GM23338 (cell line): ENCODE measurements at regions not wholly inside any gene's neighbourhood (a gene's known extent, or its start where the extent isn't known, plus 50 kb on each side); places are given as distances from the start of the nearest gene placed in this dataset.
"Not testable (repeated sequence)": the region's sequence is repeated elsewhere in the genome, so short reads cannot be mapped to it uniquely, and the experiment has no call there.

Experiments
- CREB1 ChIP-seq: fragments of 250-450 bp; sonication (Bioruptor Pico); IDR thresholded peaks from 2 replicates; pipeline ENCODE4 v1.5.0; 2020; ENCODE audit warnings: low read depth, mild to moderate bottlenecking, moderate library complexity
- CTCF ChIP-seq, 2 experiments: fragments of 200-600 bp in 1 of 2; sonication (generic) in 1 of 2; conservative IDR thresholded peaks; 2 replicates each; pipeline versions ENCODE4 v1.5.1 to v1.6.1; 2016 to 2017; ENCODE audit warnings: antibody characterized with exemption in 2 of 2, low read depth in 2 of 2, mild to moderate bottlenecking in 2 of 2, moderate library complexity in 1 of 2
- EZH2 ChIP-seq: fragments of 200-600 bp; sonication (generic); IDR thresholded peaks from one replicate; pipeline ENCODE4 v1.8.0; 2017; ENCODE audit warnings: antibody characterized with exemption, mild to moderate bottlenecking, low read depth; ENCODE audit not compliant: unreplicated experiment
- EZH2phosphoT487 ChIP-seq: fragments of 200-600 bp; sonication (generic); IDR thresholded peaks from one replicate; pipeline ENCODE4 v1.8.1; 2018; ENCODE audit warnings: antibody characterized with exemption; ENCODE audit not compliant: unreplicated experiment
- JUNB ChIP-seq: IDR thresholded peaks from one replicate; pipeline ENCODE4 v1.6.1; 2016; ENCODE audit warnings: antibody characterized with exemption; ENCODE audit not compliant: unreplicated experiment
- NANOG ChIP-seq: IDR thresholded peaks from 2 replicates; pipeline ENCODE4 v1.6.1; 2016; ENCODE audit warnings: antibody characterized with exemption, borderline replicate concordance
- POLR2AphosphoS5 ChIP-seq: IDR thresholded peaks from 2 replicates; pipeline ENCODE4 v1.6.1; 2016; ENCODE audit warnings: antibody characterized with exemption, low read depth
- REST ChIP-seq: IDR thresholded peaks from one replicate; pipeline ENCODE4 v1.6.1; 2018; ENCODE audit warnings: antibody characterized with exemption; ENCODE audit not compliant: unreplicated experiment
- STAT1 ChIP-seq: IDR thresholded peaks from one replicate; pipeline ENCODE4 v1.6.1; 2016; ENCODE audit warnings: antibody characterized with exemption; ENCODE audit not compliant: unreplicated experiment
- ZNF331 ChIP-seq: fragments of 250-450 bp; sonication (Bioruptor Pico); IDR thresholded peaks from 2 replicates; pipeline ENCODE4 v1.5.0; 2020; ENCODE audit warnings: low read depth, mild to moderate bottlenecking, moderate library complexity
- ZNF462 ChIP-seq: fragments of 250-450 bp; sonication (Bioruptor Pico); IDR thresholded peaks from 2 replicates; pipeline ENCODE4 v1.5.0; 2020; ENCODE audit warnings: mild to moderate bottlenecking, moderate library complexity

GRCh38 chr3:8068135-8068534, 433.5 kb upstream of the LMCD1 start:
- not testable (repeated sequence) for TF ChIP-seq CTCF (conservative IDR thresholded peaks at IDR 0.05; ENCODE audit: low read depth in 2 of 2); EZH2; JUNB; POLR2AphosphoS5; ZNF462 (CRISPR knock-in tag); EZH2phosphoT487; REST; CREB1 (CRISPR knock-in tag); NANOG; STAT1; ZNF331 (CRISPR knock-in tag)
